SH-SY5Y (cell line): ENCODE measurements at regions not wholly inside any gene's neighbourhood (a gene's known extent, or its start where the extent isn't known, plus 50 kb on each side); places are given as distances from the start of the nearest gene placed in this dataset.

Experiments
- GATA2 ChIP-seq: IDR thresholded peaks from 2 replicates; pipeline ENCODE4 v1.6.1; 2011; ENCODE audit warnings: mild to moderate bottlenecking, low read depth, low read length
- GATA3 ChIP-seq: IDR thresholded peaks from 2 replicates; pipeline ENCODE4 v1.6.1; 2011; ENCODE audit warnings: low read depth, mild to moderate bottlenecking, low read length, moderate library complexity

- no peak for TF ChIP-seq GATA3
- TF ChIP-seq GATA2, result no peak
Observed at GRCh38 chr6:28606424-28607391, 81.0 kb downstream of the GPX5 start.

- TF ChIP-seq GATA2, result no peak
- TF ChIP-seq GATA3, result no peak
Observed at GRCh38 chr6:28607990-28608389, 82.3 kb downstream of the GPX5 start.

- TF ChIP-seq GATA2 (no peak), GATA3 (no peak)
Observed at GRCh38 chr6:28609672-28610071, 84.0 kb downstream of the GPX5 start.

- TF ChIP-seq GATA2 (no peak), GATA3 (no peak)
Observed at GRCh38 chr6:28615616-28615954, 89.9 kb downstream of the GPX5 start.

GRCh38 chr6:28615955-28616747 is 90.5 kb downstream of the GPX5 start:
- TF ChIP-seq GATA3, result no peak
- TF ChIP-seq GATA2, result no peak

GRCh38 chr6:28618898-28619555 is 93.3 kb downstream of the GPX5 start:
- TF ChIP-seq GATA2 (no peak), GATA3 (no peak)

- no peak for TF ChIP-seq GATA3
Observed at GRCh38 chr6:28632326-28632851, 106.7 kb downstream of the GPX5 start.

GRCh38 chr6:28633445-28634215 is 107.9 kb downstream of the GPX5 start:
- TF ChIP-seq GATA3, result no peak

GRCh38 chr6:28634411-28634760 is 108.7 kb downstream of the GPX5 start:
- TF ChIP-seq GATA2 (no peak), GATA3 (no peak)

- no peak for TF ChIP-seq GATA3
- no peak for TF ChIP-seq GATA2
Observed at GRCh38 chr6:28634761-28635546, 109.3 kb downstream of the GPX5 start.

GRCh38 chr6:28635547-28636158 is 110.0 kb downstream of the GPX5 start:
- no peak for TF ChIP-seq GATA3
- TF ChIP-seq GATA2, result no peak

GRCh38 chr6:28638787-28639430 is 113.2 kb downstream of the GPX5 start:
- TF ChIP-seq GATA3 (no peak), GATA2 (no peak)
